HG03196 (cell line): ENCODE measurements at regions not wholly inside any gene's neighbourhood (a gene's known extent, or its start where the extent isn't known, plus 50 kb on each side); places are given as distances from the start of the nearest gene placed in this dataset.
A peak's percentile ranks its signal among the peaks of the same experiment; 100 is the strongest.

Experiments
- ATAC-seq: cut with Tn5 transposase; IDR thresholded peaks from one replicate; pipeline ENCODE4 v1.9.1; 2021; ENCODE audit not compliant: unreplicated experiment

- ATAC-seq: no peak
These were observed 107.4 kb downstream of the NCOR2 start for GRCh38 chr12:124459852-124460645.

DNA sequence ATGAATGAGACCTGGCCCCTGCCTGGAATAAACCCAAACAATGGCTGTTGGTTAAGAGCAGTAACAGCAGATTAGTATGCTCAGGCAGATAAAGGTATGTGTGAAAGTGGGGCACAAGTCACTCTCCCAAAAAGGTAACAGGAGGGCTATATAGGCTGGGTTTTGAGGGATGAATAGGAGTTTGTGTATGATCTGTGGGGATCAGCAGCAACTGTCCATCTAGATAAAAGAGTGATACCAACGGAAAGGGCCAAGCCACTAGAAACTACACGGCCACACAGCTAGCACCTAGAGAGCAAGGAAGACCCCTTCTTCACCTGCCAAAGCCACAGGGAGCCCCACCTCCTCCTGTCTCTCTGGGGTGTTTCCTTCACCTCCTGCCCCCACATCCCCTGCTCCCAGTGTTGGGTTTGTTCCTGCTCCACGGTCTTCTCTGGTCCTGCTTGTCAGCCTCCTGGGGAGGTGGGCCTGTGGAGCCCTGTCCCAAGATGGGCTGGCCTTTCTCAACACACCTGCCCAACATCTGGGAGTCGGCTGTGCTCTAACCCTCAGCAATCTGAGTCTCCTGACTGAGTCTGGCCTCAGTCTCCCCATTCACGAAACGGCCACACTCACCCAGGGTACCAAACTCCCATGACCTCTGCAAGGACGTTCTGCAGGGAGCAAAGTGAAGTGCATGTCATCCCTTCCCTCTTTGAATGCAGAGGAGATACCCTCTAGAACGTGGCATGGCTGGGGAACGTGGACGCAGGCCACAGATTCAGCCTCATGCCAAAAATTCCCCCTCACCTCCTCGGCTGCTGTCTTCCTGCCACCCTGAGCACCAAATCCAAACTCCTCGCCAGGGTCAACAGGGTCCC lies 108.2 kb downstream of the NCOR2 start:
- ATAC-seq: no peak

DNA sequence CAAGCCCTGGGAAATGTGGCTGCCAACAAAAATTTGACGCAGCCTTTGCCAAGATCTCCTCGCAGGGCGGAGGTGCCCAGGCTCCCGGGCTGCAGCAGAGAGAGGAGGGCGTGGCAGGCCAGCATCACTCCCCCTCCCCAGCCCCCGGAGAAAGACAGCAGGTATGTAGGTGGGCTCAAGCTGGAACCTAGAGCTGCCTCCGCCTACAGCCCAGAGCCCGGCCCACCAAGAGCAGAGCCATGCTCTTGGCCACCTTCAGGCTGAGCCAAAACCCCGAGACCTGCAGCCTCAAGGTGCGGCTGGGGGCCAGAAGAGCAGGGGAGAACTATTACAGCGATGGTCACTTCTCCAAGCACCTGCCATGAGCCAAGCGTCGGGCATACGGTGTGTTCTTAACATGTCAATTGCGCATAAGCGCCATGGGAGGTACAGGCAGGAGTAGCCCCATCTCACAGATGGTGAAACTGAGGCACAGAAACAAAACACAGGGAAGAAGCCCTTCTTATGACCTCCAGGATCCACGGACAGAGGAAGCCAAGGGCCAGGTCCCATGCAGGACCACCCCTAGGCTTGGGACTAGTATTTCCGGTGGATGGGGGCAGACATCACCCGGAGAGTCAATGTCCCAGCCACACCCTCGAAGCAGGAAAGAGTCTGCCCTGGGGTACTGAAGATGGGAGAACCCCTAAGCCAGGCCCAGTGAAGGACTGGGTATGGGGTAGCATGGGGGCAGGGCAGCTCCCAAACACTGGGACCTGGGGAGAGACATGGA lies 109.0 kb downstream of the NCOR2 start:
- no peak for ATAC-seq

GRCh38 chr12:124457287-124458219 lies 109.9 kb downstream of the NCOR2 start:
- peak; percentile 26 for ATAC-seq

DNA sequence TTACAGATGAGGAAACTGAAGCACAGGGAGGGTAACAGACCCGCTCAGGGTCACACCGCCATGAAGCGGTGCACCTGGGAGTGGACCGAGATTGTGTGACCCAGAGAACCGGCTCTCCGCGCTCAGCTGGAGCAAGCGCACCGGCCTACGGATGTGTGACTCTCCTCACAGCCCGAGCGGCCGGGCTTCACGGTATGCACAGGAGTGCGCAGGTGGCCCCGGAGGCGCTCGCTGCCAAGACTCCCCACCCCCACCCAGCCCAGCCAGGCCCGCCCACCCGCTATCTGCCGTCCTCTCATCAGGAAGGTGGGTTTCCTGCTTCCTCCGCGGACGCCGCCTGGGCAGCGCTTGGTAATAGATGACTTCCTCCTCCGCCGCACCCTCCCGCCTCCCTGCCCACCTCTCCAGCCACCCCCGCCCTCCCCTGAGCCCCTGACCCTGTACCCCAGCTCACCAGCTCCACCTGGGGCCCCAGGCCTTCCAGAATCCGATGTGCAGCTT lies 110.7 kb downstream of the NCOR2 start:
- no peak for ATAC-seq

DNA sequence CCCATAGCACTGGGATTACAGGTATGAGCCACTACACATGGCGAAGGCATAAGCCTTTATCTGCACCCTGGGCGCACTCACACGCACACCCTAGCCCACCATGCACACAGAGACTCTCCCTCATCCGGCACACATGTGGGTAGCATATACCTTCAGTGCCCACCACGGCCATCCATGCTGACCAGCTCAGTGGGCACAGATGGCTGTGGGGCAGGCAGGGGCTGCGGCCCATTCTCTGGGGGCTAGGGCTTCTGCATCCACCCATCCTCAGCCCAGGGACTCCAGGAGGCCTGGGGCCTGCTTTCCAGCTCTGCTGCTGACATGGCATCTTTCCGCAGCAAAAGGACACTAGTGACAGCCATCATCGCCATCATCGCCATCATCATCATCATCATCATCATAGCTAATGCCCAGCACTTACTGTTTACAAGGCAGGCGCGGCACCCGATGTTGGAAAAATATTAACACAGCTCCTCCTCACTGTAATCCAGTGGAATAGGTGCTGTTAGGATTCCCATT lies 111.2 kb downstream of the NCOR2 start:
- no peak for ATAC-seq

GRCh38 chr12:124455336-124455735 lies 112.1 kb downstream of the NCOR2 start:
- no peak for ATAC-seq

DNA sequence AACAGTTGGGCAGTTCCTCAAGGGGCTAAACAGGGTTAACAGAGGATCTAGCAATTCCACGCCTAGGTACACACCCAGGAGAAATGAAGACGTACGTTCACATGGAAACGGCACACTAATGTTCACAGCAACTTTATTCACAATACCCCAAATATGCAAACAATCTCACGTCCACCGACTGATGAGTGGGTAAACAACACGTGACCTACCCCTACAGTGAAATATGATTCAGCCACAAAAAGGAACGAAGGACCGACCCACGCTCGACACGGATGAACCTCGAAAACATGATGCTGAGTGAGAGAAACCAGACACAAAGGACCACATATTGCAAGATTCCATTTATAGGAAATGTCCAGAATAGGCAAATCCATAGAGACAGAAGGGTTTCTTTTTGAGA lies 112.7 kb downstream of the NCOR2 start:
- no peak for ATAC-seq

DNA sequence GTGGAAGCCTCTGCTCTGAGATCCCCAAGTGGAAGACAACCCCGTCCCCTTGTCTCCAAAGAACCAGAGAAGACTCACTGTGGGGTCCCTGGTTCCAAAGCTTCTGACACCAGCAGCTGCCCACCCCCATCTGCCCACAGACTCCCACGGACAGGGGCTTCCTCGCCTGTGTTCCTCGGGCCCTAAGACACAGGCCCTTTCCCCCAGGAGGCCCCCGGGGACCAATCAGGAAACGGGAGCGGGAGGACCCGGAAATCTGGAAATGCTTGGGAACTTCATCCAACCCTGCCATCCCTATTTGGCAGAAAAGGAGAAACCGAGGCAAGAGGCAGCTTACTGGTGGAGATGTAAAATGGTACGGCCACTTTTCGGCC lies 113.1 kb downstream of the NCOR2 start:
- no peak for ATAC-seq

GRCh38 chr12:124453419-124454351 lies 113.7 kb downstream of the NCOR2 start:
- ATAC-seq: peak; percentile 70

- no peak for ATAC-seq
These were observed 114.7 kb downstream of the NCOR2 start for GRCh38 chr12:124452576-124453331.

DNA sequence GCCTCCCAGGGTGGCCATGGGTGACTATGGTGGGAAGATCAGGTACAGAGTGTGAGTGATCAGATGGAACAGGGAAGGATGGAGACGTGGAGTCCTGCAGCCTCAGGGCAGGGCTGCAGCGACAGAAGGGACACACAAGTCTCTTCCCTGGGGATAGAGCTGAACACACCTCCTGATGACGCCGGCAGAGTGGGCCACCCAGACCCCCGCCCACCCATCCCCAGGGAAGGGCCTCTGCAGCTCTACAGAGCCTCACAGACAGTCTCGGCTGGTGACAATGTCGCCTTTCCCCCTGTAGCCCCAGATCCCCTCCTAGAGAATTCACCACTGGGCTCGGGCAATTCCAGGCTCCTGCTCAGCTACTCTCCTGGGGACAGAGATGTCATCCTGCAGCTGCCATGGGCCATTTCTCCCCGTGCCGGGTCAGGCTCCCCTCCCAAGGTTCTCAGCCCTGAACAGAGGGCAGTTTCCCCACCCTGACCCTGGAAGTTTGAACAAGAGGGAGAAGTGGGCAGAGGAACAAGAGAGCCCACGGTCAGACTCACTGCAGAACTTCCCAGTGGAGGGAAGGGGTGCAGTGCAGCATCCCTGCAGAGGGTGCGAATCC lies 115.7 kb downstream of the NCOR2 start:
- ATAC-seq: no peak

DNA sequence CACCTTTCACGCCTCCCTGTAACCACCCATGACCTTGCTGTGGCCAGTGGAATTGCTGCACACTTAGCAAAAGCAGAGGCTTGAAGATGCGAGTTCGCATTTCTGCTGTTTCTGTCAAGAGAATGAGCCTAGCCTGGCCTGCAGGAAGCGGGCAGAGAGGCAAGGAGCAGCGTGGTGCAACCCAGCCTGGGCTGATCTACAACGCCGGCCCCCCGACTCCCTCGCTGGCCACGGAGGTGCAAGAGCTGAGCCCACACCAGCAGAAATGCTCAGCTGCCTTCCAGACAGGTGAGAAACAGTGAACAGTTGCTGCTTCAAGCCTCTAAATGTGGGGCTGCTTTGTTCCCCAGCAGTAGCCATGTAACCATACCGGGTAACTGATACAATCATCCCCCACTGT lies 116.4 kb downstream of the NCOR2 start:
- ATAC-seq: no peak

DNA sequence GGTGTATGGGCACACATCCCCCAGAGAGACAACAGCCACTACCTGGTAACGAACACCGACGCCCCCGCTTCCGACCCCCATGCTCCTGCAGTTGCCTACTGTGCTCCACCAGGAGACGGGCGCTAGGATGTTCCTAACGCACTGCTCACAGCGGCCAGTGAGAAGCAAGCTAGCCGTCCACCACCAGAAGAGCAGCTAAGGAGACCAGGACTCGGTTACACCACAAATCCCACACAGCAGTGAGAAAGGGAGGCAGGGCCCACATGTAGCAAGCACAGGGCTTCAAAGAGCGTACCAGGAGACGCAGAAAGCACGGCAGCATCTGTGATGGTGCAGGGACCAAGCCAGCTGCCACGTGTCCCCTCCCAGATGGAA lies 117.0 kb downstream of the NCOR2 start:
- ATAC-seq: no peak

DNA sequence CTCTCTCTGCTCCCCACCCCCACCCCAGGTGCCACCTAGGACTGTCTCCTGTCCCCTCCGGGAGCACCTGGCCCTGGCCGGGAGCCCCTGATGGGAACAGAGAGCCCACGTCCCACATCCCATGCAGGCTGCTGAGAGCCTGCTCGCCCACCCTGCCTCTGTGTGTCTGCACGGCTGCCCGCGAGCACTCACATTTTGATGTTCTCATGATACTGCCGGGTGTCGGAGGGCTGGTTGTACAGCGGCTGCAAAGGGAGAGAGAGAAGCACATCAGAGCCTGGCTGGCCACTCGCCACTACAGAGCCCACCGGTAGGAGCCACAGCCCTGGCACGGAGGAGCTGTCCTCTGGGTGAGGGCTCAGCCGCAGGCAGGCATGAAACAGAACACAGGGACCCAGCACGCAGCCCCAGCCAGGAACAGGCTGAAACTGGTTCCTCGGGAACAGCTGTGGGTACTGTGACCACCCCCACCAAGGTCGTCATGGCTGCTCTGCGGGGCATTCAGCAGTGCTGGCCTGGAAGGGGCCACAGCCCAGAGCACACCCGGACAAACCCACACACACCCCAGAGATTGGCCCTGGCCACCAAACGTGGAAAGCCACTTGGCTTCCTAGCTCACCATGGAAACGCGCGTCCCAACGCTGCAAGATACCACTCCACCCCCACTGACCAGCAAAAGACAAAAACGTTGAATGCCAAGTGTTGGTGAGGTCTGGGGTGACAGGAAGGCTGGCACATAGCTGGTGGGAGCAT lies 117.6 kb downstream of the NCOR2 start:
- ATAC-seq: no peak

GRCh38 chr12:124448955-124449622 lies 118.3 kb downstream of the NCOR2 start:
- ATAC-seq: no peak
